HG02763 (cell line): ENCODE measurements at regions not wholly inside any gene's neighbourhood (a gene's known extent, or its start where the extent isn't known, plus 50 kb on each side); places are given as distances from the start of the nearest gene placed in this dataset.

ENCODE experiments used
- ATAC-seq: cut with Tn5 transposase; IDR thresholded peaks from one replicate; pipeline ENCODE4 v1.9.1; 2021; ENCODE audit warnings: mild to moderate bottlenecking, moderate library complexity; ENCODE audit not compliant: unreplicated experiment

DNA sequence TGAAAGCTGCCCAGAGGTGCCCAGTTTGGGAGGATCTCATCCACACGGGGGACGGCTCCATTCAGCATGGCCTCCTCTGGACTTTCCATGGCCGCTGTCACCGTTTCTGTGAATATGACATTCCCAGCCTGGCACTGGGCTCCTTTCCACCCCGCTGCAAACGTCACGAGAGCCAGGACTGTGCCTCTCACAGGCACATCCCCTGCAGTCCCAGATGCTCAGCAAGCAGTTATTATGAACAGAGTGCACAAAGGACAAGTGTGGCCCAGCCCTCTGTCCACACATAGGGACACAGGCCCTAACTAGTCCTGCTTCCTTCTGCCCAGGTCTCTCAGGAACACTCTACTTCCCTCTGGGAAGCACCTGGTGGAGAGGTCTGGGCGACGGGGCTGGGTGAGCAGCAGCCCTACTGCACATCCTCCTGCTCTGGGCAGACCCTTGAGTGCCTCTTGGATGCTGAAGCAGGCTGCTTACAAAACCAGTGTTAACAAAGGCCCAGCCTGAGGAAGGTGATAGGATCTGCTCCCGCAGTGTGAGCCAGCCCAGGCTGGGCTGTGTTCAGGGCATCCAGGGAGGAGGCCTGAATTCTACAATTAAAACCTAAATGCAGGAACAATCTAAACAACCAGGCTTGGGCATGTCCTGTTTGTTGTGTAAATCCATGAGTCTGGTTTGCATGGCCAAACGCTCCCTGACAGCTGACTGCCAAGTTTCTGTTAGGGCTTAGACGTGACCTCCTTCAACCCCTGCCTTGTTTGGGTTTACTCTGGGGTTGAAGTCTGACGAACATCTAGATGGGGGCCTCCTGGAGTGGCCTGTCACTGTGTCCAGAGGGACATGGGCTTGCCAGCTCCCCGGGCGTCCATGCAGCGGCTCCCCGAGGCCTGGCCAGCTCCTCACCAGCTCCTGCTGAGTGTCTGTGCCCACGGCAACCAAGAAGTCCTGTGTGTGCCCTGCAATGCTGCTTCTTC lies 269.8 kb downstream of the GADD45G start:
- ATAC-seq: no peak

DNA sequence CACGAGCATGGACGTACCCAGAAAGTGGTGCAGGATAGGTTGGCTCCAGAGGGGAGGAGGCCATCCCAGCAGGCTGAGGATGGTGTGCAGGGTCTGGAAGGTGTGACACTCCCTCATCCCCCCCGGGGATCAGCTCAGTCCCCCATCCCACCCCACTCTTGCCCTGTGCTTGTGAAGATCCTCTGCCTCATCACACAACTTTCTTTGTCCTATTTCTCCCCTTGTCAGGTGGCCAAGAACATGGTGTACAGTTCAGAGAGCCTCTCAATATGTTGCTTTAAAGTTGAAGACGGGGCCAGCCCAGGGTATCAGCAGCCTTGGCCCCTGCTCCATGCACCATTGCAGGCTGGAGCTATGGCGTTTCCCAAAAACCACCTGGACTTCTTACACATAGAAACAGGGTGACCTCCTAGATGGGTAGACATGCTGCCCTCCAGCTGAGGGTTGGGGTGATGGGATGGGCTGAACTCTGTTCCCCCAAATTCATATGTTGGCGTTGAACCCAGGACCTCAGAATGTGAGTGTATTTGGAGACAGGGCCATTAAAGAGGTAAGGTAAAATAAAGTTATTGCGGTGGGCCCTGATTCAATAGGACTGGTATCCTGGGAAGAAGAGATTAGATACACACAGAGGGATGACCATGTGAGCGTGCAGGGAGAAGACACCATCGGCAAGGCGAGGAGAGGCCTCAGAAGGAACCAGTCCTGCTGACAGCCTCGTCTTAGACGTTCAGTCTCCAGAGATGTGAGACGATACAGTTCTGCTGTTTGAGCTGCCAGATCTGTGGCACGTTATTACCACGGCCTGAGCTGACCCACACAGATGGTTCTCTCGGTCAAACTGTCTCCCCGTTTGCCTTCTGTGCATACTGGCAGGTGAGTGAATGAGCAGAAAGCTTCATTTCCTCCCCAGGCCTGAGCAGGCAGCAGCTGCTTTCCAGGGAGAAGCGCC lies 272.5 kb downstream of the GADD45G start:
- no peak for ATAC-seq

DNA sequence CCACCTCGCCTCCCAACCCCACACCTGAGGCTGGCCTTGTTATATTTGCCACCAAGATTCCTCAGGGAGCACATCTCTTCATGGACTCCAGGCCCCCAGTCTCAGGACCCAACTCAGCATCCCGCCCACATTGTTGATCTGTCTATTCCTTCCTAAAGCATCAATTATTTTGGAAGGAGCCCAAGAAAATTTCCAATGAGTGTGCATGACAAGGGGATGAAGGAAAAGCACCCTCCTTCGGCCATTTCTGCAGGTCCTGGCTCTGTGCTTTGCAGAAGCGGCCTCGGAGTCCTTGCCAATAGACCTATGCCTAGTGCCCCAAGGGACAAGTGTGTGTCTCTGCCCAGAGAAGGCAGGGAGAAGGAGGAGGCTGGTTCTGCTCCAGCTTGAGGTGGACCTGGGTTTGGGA lies 273.2 kb downstream of the GADD45G start:
- ATAC-seq: no peak

DNA sequence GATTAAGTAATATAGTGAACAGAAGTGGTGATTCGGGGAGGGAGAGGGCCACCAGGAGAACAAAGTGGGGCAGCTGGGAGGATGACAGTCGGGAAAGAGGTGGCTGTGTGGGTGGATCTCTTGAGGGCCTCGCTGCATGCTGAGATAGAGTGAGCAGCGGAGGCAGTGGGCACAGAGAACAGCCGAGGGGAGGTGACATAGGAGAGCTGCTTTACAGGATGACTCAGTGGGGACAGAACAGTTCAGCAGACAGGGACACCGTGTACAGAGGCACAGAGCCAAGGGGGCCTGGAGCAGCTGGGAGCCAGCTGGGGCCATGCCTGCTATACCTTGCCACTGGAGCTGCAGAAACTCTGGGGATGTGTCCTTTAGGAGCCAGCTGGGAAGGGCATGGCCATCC lies 273.9 kb downstream of the GADD45G start:
- no peak for ATAC-seq

DNA sequence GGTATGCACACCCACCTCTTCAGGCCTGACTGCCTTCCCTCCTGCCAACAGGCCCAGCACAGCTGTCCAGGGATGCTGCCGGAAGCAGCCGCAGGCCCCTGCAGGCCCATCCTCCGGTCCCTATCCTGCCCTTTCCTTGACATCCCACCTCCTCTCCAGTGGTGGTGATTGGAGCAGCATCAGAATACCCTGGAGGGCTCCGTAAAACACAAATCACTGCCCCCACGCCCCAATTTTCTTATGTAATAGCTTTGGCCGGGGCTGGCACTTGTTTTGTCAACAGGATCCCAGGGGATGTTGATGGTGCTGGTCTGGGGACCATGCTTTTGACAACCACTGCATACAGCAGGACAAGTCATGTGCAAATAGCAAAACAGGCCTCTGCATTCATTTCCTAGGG lies 274.5 kb downstream of the GADD45G start:
- ATAC-seq: no peak

DNA sequence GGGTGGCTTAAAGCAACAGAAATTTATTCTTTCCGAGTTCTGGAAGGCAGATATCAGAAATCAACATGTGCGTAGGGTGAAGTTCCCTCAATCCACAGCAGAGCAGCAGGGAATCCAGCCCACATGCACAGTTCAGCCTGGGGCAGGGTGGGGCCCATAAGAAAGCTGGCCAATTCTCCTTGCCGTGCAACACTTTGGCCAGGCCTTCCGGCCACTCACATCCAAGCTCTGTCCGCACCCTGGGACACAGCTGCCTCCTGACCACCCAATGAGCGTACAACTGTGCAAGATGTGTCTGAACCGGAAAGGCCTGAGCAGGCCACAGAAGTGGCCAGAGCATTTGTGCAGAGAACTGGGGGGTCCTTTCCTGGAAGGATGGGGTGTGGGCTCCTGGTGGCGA lies 274.9 kb downstream of the GADD45G start:
- no peak for ATAC-seq

DNA sequence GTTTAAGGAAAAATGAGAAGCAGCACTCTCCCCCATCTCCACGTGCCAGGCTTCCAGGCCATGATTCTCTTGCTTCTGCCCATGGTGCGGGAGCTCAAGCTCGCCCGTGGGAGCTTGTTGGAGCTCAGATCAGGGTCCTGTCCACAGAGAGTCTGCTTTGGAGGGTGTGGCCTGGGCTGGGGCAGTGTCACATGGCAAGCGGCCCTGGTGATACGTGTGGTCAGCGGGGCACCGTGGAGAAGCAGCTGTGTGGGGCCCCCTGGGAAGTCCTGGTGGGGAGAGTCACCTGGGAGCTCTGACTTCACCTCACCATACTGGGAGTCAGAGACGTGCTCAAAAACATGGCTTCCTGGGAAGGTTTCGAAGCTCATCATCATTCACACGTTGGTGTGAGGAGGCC lies 275.3 kb downstream of the GADD45G start:
- no peak for ATAC-seq

DNA sequence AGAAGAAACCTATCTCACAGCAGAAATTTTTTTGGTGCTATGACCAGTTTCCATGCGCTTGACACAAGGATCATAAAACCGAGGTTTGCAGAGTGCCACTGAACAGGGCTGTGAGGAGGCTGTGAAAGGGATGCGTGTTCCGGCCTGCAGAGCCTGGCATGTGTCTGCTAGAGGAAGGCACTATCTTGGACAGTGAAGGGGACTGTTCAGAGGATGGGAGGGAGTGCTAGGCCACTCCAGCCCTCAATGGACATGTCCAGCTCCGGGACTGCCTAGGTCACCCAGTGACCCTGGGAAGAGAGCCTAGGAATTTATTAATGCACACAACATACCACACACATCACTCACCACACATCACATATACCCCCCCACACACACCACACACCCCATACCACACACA lies 275.9 kb downstream of the GADD45G start:
- no peak for ATAC-seq

DNA sequence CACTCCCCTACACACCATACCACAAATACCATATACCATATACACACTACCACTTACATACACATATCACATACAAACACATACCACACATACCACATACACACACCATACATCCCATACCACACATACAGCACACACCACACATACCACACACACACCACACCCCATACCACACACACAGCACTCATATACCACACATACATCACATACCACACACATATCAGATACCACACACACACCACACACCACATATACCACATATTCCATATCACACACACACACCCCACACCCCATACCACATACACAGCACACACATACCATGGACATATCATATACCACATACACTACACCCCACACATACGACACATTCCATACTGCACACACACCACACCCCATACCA lies 276.6 kb downstream of the GADD45G start:
- ATAC-seq: no peak

DNA sequence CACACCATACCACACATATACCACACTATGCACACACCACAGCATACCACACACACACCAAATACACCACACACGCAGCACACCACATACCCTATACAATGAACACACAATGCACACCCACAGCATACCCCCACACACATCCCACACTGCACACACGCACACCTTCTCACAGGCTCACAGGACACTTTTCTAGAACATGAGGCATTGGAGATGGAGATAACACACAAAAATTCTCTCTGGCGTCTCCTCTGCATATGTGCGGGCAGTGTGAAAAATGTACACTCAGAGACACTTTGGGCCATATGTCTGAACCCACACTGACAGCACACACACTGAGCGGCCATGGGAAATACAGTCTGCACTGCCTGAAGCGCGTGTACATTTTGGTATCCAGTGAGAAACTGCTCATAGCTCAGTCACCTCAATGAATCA lies 278.1 kb downstream of the GADD45G start:
- ATAC-seq: no peak

DNA sequence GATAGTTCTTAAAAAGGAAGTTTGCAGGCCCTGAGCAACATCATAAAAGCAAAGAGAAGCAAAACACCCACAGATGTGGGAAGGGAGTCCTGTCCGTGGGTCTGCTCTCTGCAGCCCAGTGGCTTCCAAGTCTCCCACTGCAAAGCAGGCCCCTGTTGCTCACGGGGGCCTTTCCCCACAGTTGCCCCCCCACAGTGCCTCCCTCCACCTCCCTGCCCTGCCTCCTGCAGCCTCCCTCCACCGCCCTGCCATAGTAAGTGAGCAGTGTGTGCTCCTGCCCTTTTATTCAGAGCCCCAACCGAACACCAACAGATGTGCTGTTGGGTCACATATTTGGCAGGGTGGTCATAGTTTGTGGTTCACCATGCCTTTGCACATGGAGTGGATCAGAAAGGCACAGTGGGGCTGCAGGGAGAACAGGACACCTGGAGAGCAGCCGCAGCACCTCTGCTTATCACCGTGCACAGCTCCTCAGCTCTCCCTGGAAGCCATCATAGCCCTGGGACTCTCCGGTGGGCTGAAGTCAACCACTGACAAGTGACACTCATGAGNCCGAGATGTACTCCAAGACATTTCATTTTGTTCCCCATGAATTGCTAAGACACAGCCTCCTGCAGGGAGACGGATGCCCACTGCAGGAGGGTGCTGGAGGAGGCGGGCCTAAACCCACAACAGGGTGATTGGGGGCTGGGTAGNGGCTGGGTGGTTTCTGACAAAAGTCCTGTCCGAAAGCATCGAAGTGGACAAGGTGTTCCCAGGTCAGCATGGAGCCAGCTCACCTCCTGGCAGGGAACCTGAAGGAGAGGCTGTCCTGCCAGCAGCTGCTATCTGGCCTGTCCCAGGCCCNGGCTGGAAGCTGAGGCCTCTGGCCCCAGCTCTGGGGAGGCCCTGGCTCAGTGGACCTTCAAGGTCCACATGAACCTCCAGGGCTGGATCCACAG lies 278.9 kb downstream of the GADD45G start:
- ATAC-seq: no peak

DNA sequence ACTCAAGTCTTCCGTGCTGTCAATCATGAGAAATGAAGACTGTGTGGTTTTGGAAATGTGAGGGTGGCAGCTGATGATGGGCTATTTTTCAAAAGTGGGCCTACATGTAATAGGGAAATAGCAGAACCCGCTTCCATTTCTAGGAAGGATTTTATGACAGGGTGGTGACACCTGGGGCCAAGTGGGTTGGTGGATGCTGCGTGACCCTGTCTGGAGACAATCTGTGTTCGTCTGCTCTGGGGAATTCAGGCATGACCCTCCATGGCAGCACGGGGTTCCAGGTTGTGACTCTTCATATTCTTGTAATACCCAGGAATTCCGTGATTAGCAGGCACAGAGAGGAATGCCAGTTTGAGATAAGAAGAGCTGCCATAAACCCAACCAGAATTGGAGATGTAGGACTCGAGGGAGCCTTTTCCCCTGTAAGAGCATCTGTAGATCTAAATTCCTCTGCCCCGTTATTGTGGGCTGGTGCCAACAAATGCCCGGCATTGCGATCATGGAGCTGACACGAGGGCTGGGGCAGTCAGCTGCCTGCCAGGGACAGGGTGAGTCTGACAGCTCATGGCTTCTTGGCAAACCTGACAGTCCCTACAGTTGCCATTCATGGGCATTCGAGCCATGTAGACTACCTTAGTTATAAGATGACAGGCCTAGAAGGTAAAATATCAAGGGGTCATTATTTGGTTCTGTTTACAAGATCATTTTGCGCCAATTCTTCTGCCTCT lies 279.7 kb downstream of the GADD45G start:
- ATAC-seq: no peak

DNA sequence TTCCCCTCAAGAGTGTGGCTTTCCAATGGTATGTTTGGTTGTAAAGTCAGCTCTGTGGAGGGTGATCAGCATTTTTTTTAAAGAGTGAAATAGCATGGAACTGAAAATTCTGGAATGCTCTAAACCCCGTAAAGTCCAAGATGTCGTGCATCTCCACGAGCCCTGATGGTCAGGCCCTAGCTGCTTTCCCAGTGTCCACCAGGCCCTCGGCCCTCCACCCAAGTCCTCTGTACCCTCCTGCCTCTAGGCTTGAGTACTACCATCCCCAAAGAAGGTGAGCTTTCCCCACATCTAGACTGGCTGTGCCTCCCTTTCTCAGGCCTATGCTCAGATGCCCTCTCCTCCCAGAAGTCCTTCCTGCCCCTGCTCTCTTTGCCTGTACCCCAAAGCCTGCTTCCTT lies 280.3 kb downstream of the GADD45G start:
- no peak for ATAC-seq

DNA sequence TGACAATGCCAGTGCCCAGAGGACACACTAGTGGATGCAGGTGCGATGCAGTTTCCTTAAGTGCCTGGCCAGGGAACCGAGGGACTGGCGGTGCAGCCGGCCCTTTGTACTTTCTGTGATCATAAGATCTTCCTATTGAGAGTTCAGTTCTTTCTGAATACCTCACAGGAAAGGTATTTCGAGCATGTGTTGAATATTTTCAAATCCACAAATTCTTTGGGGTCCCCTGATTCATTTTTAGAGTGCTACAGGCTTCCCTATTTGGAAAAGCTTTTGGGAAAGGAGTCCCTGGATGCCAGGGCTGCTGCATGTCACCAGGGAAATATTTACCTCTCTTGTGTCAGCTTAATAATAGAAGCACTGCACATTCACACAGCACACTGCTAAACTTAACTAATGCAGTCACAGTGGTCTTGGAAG lies 281.5 kb downstream of the GADD45G start:
- ATAC-seq: no peak

DNA sequence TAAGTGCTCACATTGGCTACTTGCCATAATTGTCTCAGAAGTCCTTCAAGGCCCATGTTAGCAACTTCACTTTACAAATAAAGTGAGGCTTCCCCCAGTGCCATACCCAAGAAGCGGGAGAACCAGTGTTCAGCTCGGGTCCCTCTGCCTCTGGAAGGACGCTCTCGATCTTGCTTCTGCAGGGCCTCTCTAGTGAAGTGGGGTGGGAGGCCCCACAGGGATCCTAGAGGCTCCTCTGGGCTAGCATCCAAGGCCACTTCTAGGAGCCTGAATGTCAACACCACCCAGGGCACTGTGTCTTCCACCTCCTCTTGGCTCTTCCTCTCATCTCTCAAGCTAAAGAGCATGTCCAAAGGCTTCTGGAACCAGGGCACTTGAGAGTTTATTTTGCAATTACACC lies 282.5 kb downstream of the GADD45G start:
- ATAC-seq: no peak

DNA sequence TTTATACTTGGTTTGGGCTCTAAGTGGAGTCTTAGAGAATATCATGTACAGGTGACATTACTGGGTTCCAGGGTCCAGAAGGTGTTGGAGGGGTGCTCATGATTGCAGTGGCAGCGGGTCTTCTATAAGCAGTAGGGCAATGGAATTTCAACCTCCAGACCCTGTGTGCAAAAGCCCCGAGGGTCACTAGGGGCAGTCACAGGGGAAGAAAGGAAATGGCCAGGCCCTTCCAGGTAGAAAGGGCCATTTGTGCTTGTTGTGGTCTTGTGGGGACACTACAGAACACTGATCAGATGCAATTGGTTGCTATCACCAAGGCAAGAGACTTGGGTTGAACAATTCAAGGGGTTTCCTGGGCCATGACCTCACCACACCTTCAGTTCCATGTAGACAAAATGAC lies 283.4 kb downstream of the GADD45G start:
- no peak for ATAC-seq

DNA sequence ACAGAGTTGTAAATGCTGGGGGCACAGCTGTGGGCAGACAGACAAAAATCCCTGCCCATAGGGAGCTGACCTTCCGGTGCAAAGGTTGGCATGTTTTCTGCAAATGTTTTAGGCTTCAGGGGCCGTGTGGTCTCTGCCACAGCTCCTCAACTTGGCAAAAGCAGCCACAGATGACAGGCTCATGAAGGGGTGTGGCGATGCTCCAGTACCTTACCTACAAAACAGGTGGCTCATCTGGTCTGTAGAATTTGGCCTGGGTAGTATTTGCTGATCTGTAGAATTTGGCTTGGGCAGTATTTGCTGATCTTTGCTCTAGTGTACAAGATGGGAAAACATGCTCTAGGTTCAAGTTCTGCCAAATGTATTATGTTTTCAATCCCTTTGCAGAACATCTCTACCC lies 283.9 kb downstream of the GADD45G start:
- ATAC-seq: no peak

DNA sequence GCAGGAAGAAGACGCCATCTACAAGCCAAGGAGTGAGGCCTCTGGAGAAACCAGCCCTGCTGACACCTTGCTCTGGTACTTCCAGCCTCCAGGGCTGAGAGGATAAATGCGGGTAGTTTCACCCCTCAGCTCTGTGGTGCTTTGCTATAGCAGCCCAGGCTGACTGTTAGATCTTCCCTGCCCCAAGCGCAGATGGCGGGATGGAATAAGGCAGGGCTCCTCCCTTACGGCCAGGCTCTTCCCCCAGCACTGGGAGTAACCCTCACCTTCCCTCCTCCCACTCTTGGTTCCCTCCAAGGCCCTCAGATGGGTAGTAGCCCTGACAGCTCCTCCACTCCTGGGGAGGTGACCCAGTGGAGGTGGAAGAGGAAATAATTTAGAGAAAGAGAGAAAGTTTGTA lies 285.1 kb downstream of the GADD45G start:
- ATAC-seq: no peak

DNA sequence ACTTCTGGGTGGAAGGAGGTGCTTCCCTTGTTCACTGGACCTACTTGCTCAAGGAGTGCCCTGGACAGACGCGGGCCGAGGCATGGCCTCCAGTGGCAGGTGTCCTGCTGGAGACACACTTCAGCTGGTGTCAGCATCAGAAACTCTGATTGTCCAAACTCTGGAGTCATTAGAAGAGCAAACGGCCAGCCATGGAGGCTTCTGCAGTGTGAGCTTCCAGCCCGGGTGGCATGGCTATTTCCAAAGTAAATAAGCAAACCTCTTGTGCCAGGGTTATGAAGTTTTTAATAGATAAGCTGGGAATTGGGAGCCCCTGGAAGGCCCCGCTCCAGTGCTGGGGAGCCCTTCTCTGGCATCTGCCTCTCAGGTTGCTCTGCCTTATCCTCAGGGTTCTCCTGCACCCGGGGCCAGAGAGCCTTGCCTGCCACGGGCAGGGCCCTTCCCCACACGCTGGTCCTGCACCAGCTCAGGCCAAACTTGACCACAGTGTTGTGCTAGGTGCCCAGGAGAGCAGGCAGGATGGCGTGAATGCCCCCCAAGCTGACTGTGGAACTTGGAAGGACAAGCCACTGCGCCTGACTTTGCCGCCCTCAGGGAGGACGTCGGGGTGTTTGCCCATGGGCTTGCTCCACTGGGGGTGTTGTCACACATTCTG lies 285.6 kb downstream of the GADD45G start:
- ATAC-seq: no peak
